GM13976 (cell line): ENCODE measurements at regions not wholly inside any gene's neighbourhood (a gene's known extent, or its start where the extent isn't known, plus 50 kb on each side); places are given as distances from the start of the nearest gene placed in this dataset.

Experiments
- DNase-seq: peaks from one replicate; pipeline ENCODE4 v3.0.0; 2012; ENCODE audit warnings: low spot score
- in situ Hi-C: fragments of 300-500 bp; cut with MboI; formaldehyde crosslinking; loops from one replicate; pipeline ENCODE4 v1.12.0; 2022; ENCODE audit warnings: low sequenced_read_pairs, mixed read lengths, inconsistent platforms; ENCODE audit not compliant: unreplicated experiment
- TF ChIP-seq, protein P1 (sequence below): IDR thresholded peaks from 2 replicates; pipeline ENCODE4 v1.5.1; 2012; ENCODE audit warnings: borderline replicate concordance, mild to moderate bottlenecking; ENCODE audit not compliant: insufficient read depth; ENCODE audit errors: extremely low read depth, missing control alignments, control extremely low read depth

DNA sequence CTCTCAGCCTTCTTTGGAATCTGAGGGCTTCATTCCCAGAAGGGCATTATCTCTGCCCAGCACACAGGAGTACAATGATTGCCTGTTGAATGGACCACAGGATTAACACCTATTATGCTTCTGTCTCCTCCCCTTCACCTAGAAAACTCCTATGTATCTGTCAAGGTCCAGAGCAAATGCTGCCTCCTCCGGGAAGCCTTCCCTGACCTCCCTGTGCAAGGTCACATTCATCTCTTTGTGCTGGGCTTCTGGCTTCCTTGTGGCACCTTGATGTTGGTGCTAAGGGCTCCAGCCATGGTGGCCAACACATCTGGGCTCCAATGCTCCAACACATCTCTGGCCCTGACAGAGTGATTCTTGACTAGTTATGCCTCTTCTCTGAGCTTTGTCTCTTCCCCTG lies 49.9 kb upstream of the ATP2B2 start:
- in situ Hi-C loops: no loop called here
- TF ChIP-seq, protein P1, sequence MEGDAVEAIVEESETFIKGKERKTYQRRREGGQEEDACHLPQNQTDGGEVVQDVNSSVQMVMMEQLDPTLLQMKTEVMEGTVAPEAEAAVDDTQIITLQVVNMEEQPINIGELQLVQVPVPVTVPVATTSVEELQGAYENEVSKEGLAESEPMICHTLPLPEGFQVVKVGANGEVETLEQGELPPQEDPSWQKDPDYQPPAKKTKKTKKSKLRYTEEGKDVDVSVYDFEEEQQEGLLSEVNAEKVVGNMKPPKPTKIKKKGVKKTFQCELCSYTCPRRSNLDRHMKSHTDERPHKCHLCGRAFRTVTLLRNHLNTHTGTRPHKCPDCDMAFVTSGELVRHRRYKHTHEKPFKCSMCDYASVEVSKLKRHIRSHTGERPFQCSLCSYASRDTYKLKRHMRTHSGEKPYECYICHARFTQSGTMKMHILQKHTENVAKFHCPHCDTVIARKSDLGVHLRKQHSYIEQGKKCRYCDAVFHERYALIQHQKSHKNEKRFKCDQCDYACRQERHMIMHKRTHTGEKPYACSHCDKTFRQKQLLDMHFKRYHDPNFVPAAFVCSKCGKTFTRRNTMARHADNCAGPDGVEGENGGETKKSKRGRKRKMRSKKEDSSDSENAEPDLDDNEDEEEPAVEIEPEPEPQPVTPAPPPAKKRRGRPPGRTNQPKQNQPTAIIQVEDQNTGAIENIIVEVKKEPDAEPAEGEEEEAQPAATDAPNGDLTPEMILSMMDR: no peak
- DNase-seq: no peak

DNA sequence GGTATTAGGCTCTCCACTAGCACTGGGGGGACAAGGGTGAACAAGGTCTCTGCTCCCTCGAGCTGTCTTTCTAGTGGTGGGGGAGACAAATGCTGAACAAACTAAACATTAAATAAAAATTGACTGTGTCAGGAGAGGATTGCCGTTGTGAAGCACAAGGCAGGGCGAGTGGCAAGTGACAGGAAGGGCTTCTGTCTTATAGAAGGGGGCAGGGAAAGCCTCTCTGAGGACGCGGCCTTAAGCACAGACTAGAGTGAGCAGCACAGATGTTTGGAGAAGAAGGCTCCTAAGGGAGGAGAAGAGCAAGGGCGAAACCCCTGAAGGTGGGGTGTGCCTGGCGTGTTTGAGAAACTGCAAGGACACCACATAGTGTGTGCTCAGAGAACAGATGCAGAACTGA lies 50.9 kb upstream of the ATP2B2 start:
- no peak for DNase-seq
- TF ChIP-seq, protein P1: no peak
- in situ Hi-C loops: no loop called here

DNA sequence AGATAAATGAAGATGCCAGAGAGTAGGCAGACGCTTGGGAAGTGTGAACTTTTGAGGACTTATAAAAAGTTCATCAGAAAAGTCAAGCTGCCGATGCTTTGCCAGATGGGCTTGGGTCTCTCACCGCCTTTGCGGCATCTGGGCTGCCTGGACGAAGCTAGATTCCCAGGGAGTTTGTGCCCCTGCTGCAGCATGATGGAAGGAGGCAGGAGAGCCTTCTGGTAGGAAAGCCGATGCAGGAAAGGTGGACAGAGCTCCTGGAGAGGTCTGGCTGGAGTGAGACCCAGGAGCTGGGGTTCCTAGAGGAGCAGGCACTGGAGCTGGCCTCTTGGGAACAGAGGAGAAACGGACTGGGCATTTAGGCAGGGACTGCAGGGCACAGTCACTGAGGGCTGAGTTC lies 51.9 kb upstream of the ATP2B2 start:
- TF ChIP-seq, protein P1: no peak
- DNase-seq: no peak
- in situ Hi-C loops: no loop called here

- in situ Hi-C loops: no loop called here
- DNase-seq: no peak
- TF ChIP-seq, protein P1: no peak
Measured at GRCh38 chr3:10557781-10558373, 52.5 kb upstream of the ATP2B2 start.

DNA sequence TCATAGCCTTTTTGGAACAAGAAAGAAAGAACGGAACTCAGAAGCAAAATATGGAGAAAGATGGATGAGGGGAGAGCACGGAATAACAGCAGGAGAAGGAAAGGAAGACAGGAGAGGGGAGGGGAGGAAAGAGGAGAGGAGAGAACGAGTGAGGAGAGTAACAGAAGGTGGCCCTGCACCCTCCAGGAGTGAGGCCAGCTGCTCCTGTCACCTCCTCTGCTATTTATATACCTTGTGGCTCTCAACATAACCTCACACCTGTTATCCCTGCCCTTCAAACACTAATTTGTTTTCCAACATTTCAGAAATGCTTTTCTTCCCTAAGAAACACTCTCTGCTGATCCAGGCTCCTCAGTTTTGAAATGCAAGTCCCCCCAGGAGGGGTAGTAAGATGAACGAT lies 53.4 kb upstream of the ATP2B2 start:
- TF ChIP-seq, protein P1: no peak
- in situ Hi-C loops: no loop called here
- no peak for DNase-seq

DNA sequence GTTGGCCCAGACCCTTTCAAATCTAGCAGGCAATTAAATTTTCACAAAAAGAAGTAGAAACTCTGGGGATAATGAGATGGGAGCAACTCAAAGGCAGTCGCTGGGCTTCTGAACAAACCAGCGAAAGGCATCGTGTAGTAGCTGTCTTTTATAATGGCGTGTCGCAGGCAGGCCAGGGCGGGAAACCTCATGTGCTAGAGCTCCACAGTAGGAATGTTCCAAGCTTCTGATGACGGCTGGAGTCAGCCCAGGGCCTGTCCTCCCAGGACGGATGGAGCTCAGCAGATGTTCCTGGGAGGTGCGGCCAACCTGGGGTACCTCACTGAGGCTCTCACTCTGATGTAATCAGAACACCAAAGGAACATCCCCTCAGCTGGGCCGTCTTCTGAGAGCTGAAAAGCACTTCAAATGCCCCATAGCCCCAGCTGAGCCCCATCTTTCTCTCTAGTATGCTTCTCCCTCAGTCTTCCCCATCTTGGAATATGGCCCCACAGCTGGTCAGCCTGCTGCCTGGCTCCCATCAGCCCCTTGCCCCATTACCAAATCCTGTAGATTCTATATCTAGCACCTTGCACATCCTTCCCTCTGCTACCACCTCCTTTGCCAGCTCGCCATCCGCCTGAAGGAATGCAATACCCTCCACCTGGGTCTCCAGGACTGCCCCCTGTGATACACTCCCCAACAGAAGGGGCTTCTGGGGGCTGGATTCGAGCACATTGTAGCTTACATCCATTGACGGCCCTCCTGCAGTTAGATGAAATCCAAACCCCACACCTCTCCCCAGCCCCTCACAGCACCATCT lies 54.9 kb upstream of the ATP2B2 start:
- in situ Hi-C loops: no loop called here
- no peak for DNase-seq
- TF ChIP-seq, protein P1: no peak
